Lower leg skin (tissue), 3 donors: ENCODE measurements at regions not wholly inside any gene's neighbourhood (a gene's known extent, or its start where the extent isn't known, plus 50 kb on each side); places are given as distances from the start of the nearest gene placed in this dataset.

Experiments
- POLR2A ChIP-seq, 2 donors: fragments of 450-650 bp; IDR thresholded peaks; one replicate each; pipeline ENCODE4 v1.6.1; 2016 to 2017; ENCODE audit warnings: antibody characterized with exemption in 2 of 2, mild to moderate bottlenecking in 1 of 2, moderate library complexity in 1 of 2
- TF ChIP-seq, protein P1 (sequence below), 3 donors: fragments of 450-650 bp; IDR thresholded peaks; one replicate each; pipeline ENCODE4 v1.5.1; 2016; ENCODE audit warnings: antibody characterized with exemption in 3 of 3, mild to moderate bottlenecking in 3 of 3, moderate library complexity in 2 of 3

GRCh38 chr10:3564346-3565002, 220.5 kb downstream of the KLF6 start:
- TF ChIP-seq POLR2A (IDR thresholded peaks at IDR 0.05) = no peak
- TF ChIP-seq, protein P1, sequence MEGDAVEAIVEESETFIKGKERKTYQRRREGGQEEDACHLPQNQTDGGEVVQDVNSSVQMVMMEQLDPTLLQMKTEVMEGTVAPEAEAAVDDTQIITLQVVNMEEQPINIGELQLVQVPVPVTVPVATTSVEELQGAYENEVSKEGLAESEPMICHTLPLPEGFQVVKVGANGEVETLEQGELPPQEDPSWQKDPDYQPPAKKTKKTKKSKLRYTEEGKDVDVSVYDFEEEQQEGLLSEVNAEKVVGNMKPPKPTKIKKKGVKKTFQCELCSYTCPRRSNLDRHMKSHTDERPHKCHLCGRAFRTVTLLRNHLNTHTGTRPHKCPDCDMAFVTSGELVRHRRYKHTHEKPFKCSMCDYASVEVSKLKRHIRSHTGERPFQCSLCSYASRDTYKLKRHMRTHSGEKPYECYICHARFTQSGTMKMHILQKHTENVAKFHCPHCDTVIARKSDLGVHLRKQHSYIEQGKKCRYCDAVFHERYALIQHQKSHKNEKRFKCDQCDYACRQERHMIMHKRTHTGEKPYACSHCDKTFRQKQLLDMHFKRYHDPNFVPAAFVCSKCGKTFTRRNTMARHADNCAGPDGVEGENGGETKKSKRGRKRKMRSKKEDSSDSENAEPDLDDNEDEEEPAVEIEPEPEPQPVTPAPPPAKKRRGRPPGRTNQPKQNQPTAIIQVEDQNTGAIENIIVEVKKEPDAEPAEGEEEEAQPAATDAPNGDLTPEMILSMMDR (IDR thresholded peaks at IDR 0.05) = no peak
